NCI-H82 (cell line): ENCODE measurements at regions not wholly inside any gene's neighbourhood (a gene's known extent, or its start where the extent isn't known, plus 50 kb on each side); places are given as distances from the start of the nearest gene placed in this dataset.
"Not testable (repeated sequence)": the region's sequence is repeated elsewhere in the genome, so short reads cannot be mapped to it uniquely, and the experiment has no call there.

Source experiments
- DNase-seq: peaks from one replicate; lab custom pipeline; 2025; lab: John Stamatoyannopoulos, UW

GRCh38 chr7:128561116-128561722 is 84.7 kb downstream of the METTL2B start:
- DNase-seq = not testable (repeated sequence)

GRCh38 chr7:128562795-128563194 is 86.2 kb downstream of the METTL2B start:
- DNase-seq = not testable (repeated sequence)

GRCh38 chr7:128564123-128564700 is 87.7 kb downstream of the METTL2B start:
- DNase-seq = not testable (repeated sequence)

GRCh38 chr7:128564932-128565864 is 88.7 kb downstream of the METTL2B start:
- DNase-seq = not testable (repeated sequence)

- DNase-seq = peak; percentile 55
These were observed 96.8 kb upstream of the GARIN1A start for GRCh38 chr7:128575277-128575676.

GRCh38 chr7:128576953-128577352 is 95.1 kb upstream of the GARIN1A start:
- DNase-seq = not testable (repeated sequence)

GRCh38 chr7:128579843-128580242 is 92.2 kb upstream of the GARIN1A start:
- DNase-seq = not testable (repeated sequence)

GRCh38 chr7:128581100-128581499 is 91.0 kb upstream of the GARIN1A start:
- not testable (repeated sequence) for DNase-seq

GRCh38 chr7:128581825-128582561 is 90.1 kb upstream of the GARIN1A start:
- DNase-seq = peak; percentile 31

GRCh38 chr7:128586715-128587114 is 85.4 kb upstream of the GARIN1A start:
- DNase-seq = not testable (repeated sequence)

GRCh38 chr7:128591705-128592104 is 80.4 kb upstream of the GARIN1A start:
- DNase-seq = no peak

- DNase-seq = not testable (repeated sequence)
These were observed 79.9 kb upstream of the GARIN1A start for GRCh38 chr7:128592209-128592608.

- DNase-seq = not testable (repeated sequence)
These were observed 78.0 kb upstream of the GARIN1A start for GRCh38 chr7:128594061-128594460.

GRCh38 chr7:128596336-128597128 is 75.6 kb upstream of the GARIN1A start:
- not testable (repeated sequence) for DNase-seq

- DNase-seq = not testable (repeated sequence)
These were observed 73.1 kb upstream of the GARIN1A start for GRCh38 chr7:128598946-128599345.

GRCh38 chr7:128608678-128609421 is 63.2 kb upstream of the GARIN1A start:
- DNase-seq = peak; percentile 56

GRCh38 chr7:128613366-128613765 is 58.7 kb upstream of the GARIN1A start:
- not testable (repeated sequence) for DNase-seq

- not testable (repeated sequence) for DNase-seq
These were observed 57.3 kb upstream of the GARIN1A start for GRCh38 chr7:128614812-128615211.

GRCh38 chr7:128616799-128617198 is 55.3 kb upstream of the GARIN1A start:
- not testable (repeated sequence) for DNase-seq
